Loucy (cell line): ENCODE measurements at regions not wholly inside any gene's neighbourhood (a gene's known extent, or its start where the extent isn't known, plus 50 kb on each side); places are given as distances from the start of the nearest gene placed in this dataset.

Experiments
- H2AFZ ChIP-seq: fragments of 200-600 bp; sonication (generic); 2 replicates; pipeline ENCODE4 v1.6.0; 2016; ENCODE audit warnings: antibody characterized with exemption, mild to moderate bottlenecking, low read length, moderate library complexity
- H3F3A ChIP-seq: fragments of 200-600 bp; 2 replicates; pipeline ENCODE4 v1.6.0; 2016; ENCODE audit warnings: antibody characterized with exemption, low read depth, mild to moderate bottlenecking
- H3K27me3 ChIP-seq: fragments of 200-600 bp; sonication (generic); 2 replicates; pipeline ENCODE4 v1.6.1; 2014; ENCODE audit warnings: low read length, mild to moderate bottlenecking; ENCODE audit not compliant: insufficient read depth, poor library complexity, severe bottlenecking
- H3K36me3 ChIP-seq: fragments of 200-600 bp; sonication (generic); 2 replicates; pipeline ENCODE4 v1.6.1; 2016; ENCODE audit warnings: low read length; ENCODE audit not compliant: insufficient read depth
- H3K4me1 ChIP-seq: fragments of 200-600 bp; sonication (generic); 2 replicates; pipeline ENCODE4 v1.5.1; 2014; ENCODE audit warnings: low read length, mild to moderate bottlenecking; ENCODE audit not compliant: insufficient read depth, poor library complexity, severe bottlenecking
- H3K4me2 ChIP-seq: fragments of 200-600 bp; sonication (generic); 2 replicates; pipeline ENCODE4 v1.6.0; 2014; ENCODE audit warnings: antibody characterized with exemption, low read length, low read depth, mild to moderate bottlenecking; ENCODE audit not compliant: poor library complexity, severe bottlenecking
- H3K4me3 ChIP-seq: fragments of 200-600 bp; sonication (generic); 2 replicates; pipeline ENCODE4 v1.5.1; 2014; ENCODE audit warnings: low read length, mild to moderate bottlenecking, mixed read lengths; ENCODE audit not compliant: poor library complexity, severe bottlenecking
- H3K79me2 ChIP-seq: fragments of 200-600 bp; sonication (generic); 2 replicates; pipeline ENCODE4 v1.6.1; 2014; ENCODE audit warnings: low read length; ENCODE audit not compliant: insufficient read depth
- H3K9ac ChIP-seq: fragments of 200-600 bp; sonication (generic); 2 replicates; pipeline ENCODE4 v1.6.0; 2014; ENCODE audit warnings: mild to moderate bottlenecking, low read depth, low read length, moderate library complexity; ENCODE audit not compliant: poor library complexity, severe bottlenecking
- H3K9me2 ChIP-seq: fragments of 200-600 bp; sonication (generic); replicated peaks from 2 replicates; pipeline ENCODE4 v1.6.1; 2016; ENCODE audit warnings: low read depth, low read length, mixed read lengths
- H3K9me3 ChIP-seq: fragments of 200-600 bp; sonication (generic); 2 replicates; pipeline ENCODE4 v1.6.1; 2014; ENCODE audit warnings: mild to moderate bottlenecking, antibody characterized with exemption, low read length, low read depth; ENCODE audit not compliant: insufficient read depth
- H4K20me1 ChIP-seq: fragments of 200-600 bp; sonication (generic); 2 replicates; pipeline ENCODE4 v1.6.0; 2014; ENCODE audit warnings: antibody characterized with exemption, low read length, mild to moderate bottlenecking; ENCODE audit not compliant: insufficient read depth, poor library complexity, severe bottlenecking
- EZH2phosphoT487 ChIP-seq: fragments of 200-600 bp; IDR thresholded peaks from 2 replicates; pipeline ENCODE4 v1.6.1; 2018; ENCODE audit warnings: antibody characterized with exemption, mild to moderate bottlenecking, moderate library complexity, borderline replicate concordance
- TF ChIP-seq, protein P1 (sequence below): fragments of 200-600 bp; sonication (generic); conservative IDR thresholded peaks from 2 replicates; pipeline ENCODE4 v1.5.1; 2014; ENCODE audit warnings: mild to moderate bottlenecking, antibody characterized with exemption, low read length

DNA sequence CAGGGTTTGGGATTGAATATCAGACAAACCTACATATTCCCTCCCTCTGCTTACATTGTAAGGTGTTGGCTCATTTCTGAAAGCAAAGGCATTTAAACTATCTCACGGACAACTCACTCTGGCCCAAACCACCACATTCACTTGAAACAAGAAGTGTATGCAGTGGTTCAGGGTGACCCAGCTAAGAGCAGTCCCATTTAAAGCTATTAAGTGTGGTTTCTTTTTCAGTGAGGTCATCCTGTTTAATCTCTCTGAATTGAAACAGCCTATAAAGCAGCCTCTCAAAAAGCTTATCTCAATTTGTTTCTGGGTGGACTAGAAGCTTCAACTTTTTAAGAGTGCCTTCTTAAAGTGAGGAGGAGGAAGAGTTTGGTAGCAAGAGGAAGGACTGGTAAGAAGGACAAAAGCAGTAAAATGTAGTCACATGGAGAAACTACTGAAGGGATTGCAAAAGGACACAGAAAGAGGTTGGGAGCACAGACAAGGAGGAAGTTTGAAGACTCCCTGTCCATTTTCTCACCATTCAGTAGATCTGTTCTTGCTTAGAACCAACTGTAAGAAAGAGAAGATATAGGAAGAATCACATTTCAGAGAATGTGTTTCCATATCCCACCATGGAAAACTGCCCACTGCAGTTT lies 151.6 kb downstream of the TMCO5A start:
- no peak overlapping the region for H3K9ac ChIP-seq
- peak overlapping the region; percentile 32 for H3K4me3 ChIP-seq
- peaks cover 5% of the 10 kb centered on the region; the same call in 1 of the 2 replicates for H3F3A ChIP-seq
- H2AFZ ChIP-seq, result peak overlapping the region; percentile 63
- TF ChIP-seq, protein P1, sequence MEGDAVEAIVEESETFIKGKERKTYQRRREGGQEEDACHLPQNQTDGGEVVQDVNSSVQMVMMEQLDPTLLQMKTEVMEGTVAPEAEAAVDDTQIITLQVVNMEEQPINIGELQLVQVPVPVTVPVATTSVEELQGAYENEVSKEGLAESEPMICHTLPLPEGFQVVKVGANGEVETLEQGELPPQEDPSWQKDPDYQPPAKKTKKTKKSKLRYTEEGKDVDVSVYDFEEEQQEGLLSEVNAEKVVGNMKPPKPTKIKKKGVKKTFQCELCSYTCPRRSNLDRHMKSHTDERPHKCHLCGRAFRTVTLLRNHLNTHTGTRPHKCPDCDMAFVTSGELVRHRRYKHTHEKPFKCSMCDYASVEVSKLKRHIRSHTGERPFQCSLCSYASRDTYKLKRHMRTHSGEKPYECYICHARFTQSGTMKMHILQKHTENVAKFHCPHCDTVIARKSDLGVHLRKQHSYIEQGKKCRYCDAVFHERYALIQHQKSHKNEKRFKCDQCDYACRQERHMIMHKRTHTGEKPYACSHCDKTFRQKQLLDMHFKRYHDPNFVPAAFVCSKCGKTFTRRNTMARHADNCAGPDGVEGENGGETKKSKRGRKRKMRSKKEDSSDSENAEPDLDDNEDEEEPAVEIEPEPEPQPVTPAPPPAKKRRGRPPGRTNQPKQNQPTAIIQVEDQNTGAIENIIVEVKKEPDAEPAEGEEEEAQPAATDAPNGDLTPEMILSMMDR, result no peak
- no peak for TF ChIP-seq EZH2phosphoT487
- H3K4me2 ChIP-seq, result peak overlapping the region; percentile 65
- H3K9me2 ChIP-seq, result no peaks in the 10 kb centered on the region
- H3K4me1 ChIP-seq, result peaks cover 42% of the 10 kb centered on the region
- H3K27me3 ChIP-seq, result no peaks in the 10 kb centered on the region
- H3K36me3 ChIP-seq, result no peaks in the 10 kb centered on the region
- H3K79me2 ChIP-seq, result no peaks in the 10 kb centered on the region
- H3K9me3 ChIP-seq, result no peaks in the 10 kb centered on the region
- H4K20me1 ChIP-seq, result no peaks in the 10 kb centered on the region

DNA sequence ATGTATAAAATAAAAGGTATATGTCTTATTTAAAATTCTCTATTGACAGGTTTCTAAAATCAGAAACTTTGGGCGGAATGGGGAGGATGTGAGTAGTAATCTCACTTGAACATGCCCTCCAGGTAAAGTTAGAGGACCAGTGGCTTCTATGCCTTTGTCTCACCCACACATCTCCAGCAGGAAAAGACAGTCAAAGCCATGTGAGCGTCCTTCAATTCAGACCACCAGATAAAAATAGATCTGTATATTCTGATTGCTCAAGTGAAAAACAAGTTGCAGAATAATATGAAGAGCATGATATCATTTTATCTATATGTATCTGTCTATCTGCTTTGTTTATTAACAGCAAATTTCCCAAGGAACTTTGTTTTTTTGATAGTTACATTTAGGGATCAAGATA lies 152.2 kb downstream of the TMCO5A start:
- Histone ChIP-seq H3K36me3 (no peaks in the 10 kb centered on the region), H3F3A (peaks cover 5% of the 10 kb centered on the region; the same call in 1 of the 2 replicates), H3K27me3 (no peaks in the 10 kb centered on the region), H3K9me3 (no peaks in the 10 kb centered on the region), H3K4me3 (no peak overlapping the region), H3K4me1 (peaks cover 48% of the 10 kb centered on the region), H3K79me2 (no peaks in the 10 kb centered on the region), H3K9ac (no peak overlapping the region), H3K9me2 (no peaks in the 10 kb centered on the region), H3K4me2 (peak overlapping the region; percentile 65), H4K20me1 (no peaks in the 10 kb centered on the region), H2AFZ (no peak overlapping the region)
- TF ChIP-seq EZH2phosphoT487, result no peak
- TF ChIP-seq, protein P1, result no peak

DNA sequence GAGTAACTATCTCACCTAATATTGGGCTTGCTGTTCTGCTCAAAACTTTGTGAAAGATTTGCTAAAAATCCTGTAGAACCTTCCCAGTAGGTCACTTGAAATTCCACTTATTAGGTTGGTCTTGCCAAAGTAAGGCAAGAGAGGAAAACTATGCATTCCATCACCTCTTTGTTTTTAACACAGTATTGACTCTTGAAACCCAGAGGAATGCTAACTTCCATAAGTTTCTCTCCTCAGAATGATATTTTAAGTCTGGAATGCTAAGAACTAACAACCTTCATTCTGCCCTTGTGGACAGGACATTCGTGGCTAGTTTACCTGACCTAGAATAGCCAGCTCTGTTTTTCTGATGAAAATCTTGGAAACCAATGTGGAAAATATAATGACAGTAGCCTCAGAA lies 154.5 kb downstream of the TMCO5A start:
- no peaks in the 10 kb centered on the region for H3K9me2 ChIP-seq
- no peak overlapping the region for H3K9ac ChIP-seq
- no peaks in the 10 kb centered on the region for H3K36me3 ChIP-seq
- H3K4me2 ChIP-seq, result no peak overlapping the region
- no peaks in the 10 kb centered on the region for H4K20me1 ChIP-seq
- no peak overlapping the region for H2AFZ ChIP-seq
- no peak overlapping the region for H3K4me3 ChIP-seq
- peaks cover 44% of the 10 kb centered on the region for H3K4me1 ChIP-seq
- no peaks in the 10 kb centered on the region for H3K9me3 ChIP-seq
- no peak for TF ChIP-seq EZH2phosphoT487
- TF ChIP-seq, protein P1, result no peak
- no peaks in the 10 kb centered on the region for H3K27me3 ChIP-seq
- H3K79me2 ChIP-seq, result no peaks in the 10 kb centered on the region
- H3F3A ChIP-seq, result peaks cover 5% of the 10 kb centered on the region; the same call in 1 of the 2 replicates
